MM.1S (cell line): ENCODE measurements at regions not wholly inside any gene's neighbourhood (a gene's known extent, or its start where the extent isn't known, plus 50 kb on each side); places are given as distances from the start of the nearest gene placed in this dataset.
"Not testable (repeated sequence)": the region's sequence is repeated elsewhere in the genome, so short reads cannot be mapped to it uniquely, and the experiment has no call there.

Experiments
- DNase-seq: peaks from one replicate; pipeline ENCODE4 v3.0.0-alpha.2; 2015
- H2AFZ ChIP-seq: fragments of 300-600 bp; sonication (generic); 2 replicates; pipeline ENCODE4 v1.6.0; 2016; ENCODE audit warnings: antibody characterized with exemption, low read length
- H3F3A ChIP-seq: fragments of 300-600 bp; sonication (generic); 2 replicates; pipeline ENCODE4 v1.6.1; 2016; ENCODE audit warnings: mild to moderate bottlenecking, antibody characterized with exemption, low read length, moderate library complexity, mixed read lengths; ENCODE audit not compliant: insufficient read depth
- H3K27ac ChIP-seq: fragments of 300-600 bp; sonication (generic); 2 replicates; pipeline ENCODE4 v1.5.1; 2016; ENCODE audit warnings: mild to moderate bottlenecking, low read length
- H3K27me3 ChIP-seq: fragments of 300-600 bp; sonication (generic); replicated peaks from 2 replicates; pipeline ENCODE4 v1.6.0; 2016; ENCODE audit warnings: low read length; ENCODE audit not compliant: insufficient read depth
- H3K36me3 ChIP-seq: fragments of 300-600 bp; sonication (generic); replicated peaks from 2 replicates; pipeline ENCODE4 v1.6.1; 2016; ENCODE audit warnings: mild to moderate bottlenecking, low read length, mixed read lengths; ENCODE audit not compliant: insufficient read depth
- H3K4me1 ChIP-seq: fragments of 300-600 bp; sonication (generic); 2 replicates; pipeline ENCODE4 v1.6.1; 2016; ENCODE audit warnings: low read length, mixed read lengths
- H3K4me2 ChIP-seq: fragments of 300-600 bp; sonication (generic); 2 replicates; pipeline ENCODE4 v1.6.0; 2016; ENCODE audit warnings: low read depth, low read length
- H3K4me3 ChIP-seq: fragments of 300-600 bp; sonication (generic); 2 replicates; pipeline ENCODE4 v1.5.1; 2016; ENCODE audit warnings: low read length, mixed read lengths
- H3K79me2 ChIP-seq: fragments of 300-600 bp; sonication (generic); 2 replicates; pipeline ENCODE4 v1.6.1; 2016; ENCODE audit warnings: mixed run types, low read length, mixed read lengths
- H3K9ac ChIP-seq: fragments of 300-600 bp; sonication (generic); 2 replicates; pipeline ENCODE4 v1.6.1; 2016; ENCODE audit warnings: low read length, mixed read lengths
- H3K9me2 ChIP-seq: fragments of 300-600 bp; sonication (generic); replicated peaks from 2 replicates; pipeline ENCODE4 v1.6.1; 2016; ENCODE audit warnings: mild to moderate bottlenecking, low read length, mixed read lengths; ENCODE audit not compliant: insufficient read depth
- H3K9me3 ChIP-seq: fragments of 300-600 bp; sonication (generic); replicated peaks from 2 replicates; pipeline ENCODE4 v1.6.1; 2016; ENCODE audit warnings: mild to moderate bottlenecking, low read length, mixed read lengths; ENCODE audit not compliant: insufficient read depth
- H4K20me1 ChIP-seq: fragments of 300-600 bp; sonication (generic); 2 replicates; pipeline ENCODE4 v1.6.1; 2016; ENCODE audit warnings: mild to moderate bottlenecking, low read length, moderate library complexity, mixed read lengths; ENCODE audit not compliant: insufficient read depth
- EZH2 ChIP-seq: fragments of 300-600 bp; sonication (generic); optimal IDR thresholded peaks from 2 replicates; pipeline ENCODE3; 2017; ENCODE audit warnings: low read depth, mild to moderate bottlenecking, antibody characterized with exemption, low read length, mixed read lengths
- EZH2phosphoT487 ChIP-seq: fragments of 300-600 bp; sonication (generic); IDR thresholded peaks from 2 replicates; pipeline ENCODE4 v1.6.1; 2018; ENCODE audit warnings: antibody characterized with exemption, low read length
- TF ChIP-seq, protein P1 (sequence below): fragments of 300-600 bp; sonication (generic); IDR thresholded peaks from 2 replicates; pipeline ENCODE4 v1.5.1; 2016; ENCODE audit warnings: antibody characterized with exemption, low read length, mixed read lengths

DNA sequence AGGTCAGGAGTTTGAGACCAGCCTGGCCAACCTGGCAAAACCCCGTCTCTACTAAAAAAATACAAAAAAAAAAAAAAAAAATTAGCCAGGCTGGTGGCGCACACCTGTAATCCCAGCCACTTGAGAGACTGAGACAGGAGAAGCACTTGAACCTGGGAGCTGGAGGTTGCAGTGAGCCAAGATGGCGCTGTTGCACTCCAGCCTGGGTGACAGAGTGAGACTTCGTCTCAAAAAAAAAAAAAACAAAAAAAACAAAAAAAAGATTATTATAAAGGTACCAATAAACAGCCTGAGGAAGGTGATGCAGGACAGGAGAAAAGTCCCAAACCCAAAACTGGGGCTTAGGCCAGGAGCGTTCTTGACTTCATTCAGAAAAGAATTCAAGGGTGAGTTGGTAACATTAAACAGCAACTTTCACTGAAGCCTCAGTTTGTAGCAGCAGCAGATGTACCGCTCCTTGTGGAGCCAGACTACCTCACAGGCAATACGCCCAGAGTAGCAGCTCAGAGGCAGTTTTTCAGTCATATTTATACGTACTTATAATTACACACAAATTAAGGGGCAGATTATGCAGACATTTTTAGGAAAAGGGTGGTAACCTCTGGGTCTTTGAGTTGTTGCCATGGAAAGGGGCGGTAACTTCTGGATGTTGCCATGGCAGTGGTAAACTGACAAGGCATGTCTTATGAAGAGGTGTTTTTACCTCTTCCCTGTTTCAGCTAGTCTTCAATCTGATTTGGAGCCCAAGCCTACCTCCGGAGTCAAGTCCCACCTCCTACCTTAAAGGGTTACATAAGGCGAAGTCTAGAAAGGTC is 1596.6 kb upstream of the CELF4 start:
- no peak for DNase-seq
- H3K9ac ChIP-seq: no peak overlapping the region
- H3K79me2 ChIP-seq: no peaks in the 10 kb centered on the region
- H3K4me3 ChIP-seq: no peak overlapping the region
- no peaks in the 10 kb centered on the region for H4K20me1 ChIP-seq
- no peak for TF ChIP-seq EZH2
- TF ChIP-seq, protein P1, sequence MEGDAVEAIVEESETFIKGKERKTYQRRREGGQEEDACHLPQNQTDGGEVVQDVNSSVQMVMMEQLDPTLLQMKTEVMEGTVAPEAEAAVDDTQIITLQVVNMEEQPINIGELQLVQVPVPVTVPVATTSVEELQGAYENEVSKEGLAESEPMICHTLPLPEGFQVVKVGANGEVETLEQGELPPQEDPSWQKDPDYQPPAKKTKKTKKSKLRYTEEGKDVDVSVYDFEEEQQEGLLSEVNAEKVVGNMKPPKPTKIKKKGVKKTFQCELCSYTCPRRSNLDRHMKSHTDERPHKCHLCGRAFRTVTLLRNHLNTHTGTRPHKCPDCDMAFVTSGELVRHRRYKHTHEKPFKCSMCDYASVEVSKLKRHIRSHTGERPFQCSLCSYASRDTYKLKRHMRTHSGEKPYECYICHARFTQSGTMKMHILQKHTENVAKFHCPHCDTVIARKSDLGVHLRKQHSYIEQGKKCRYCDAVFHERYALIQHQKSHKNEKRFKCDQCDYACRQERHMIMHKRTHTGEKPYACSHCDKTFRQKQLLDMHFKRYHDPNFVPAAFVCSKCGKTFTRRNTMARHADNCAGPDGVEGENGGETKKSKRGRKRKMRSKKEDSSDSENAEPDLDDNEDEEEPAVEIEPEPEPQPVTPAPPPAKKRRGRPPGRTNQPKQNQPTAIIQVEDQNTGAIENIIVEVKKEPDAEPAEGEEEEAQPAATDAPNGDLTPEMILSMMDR: no peak
- TF ChIP-seq EZH2phosphoT487: no peak
- no peaks in the 10 kb centered on the region for H3K27me3 ChIP-seq
- H3K4me2 ChIP-seq: no peak overlapping the region
- H3K36me3 ChIP-seq: no peaks in the 10 kb centered on the region
- H2AFZ ChIP-seq: no peak overlapping the region
- H3K4me1 ChIP-seq: no peaks in the 10 kb centered on the region
- no peak overlapping the region for H3K27ac ChIP-seq
- H3K9me2 ChIP-seq: no peaks in the 10 kb centered on the region
- no peaks in the 10 kb centered on the region for H3K9me3 ChIP-seq
- no peaks in the 10 kb centered on the region for H3F3A ChIP-seq

DNA sequence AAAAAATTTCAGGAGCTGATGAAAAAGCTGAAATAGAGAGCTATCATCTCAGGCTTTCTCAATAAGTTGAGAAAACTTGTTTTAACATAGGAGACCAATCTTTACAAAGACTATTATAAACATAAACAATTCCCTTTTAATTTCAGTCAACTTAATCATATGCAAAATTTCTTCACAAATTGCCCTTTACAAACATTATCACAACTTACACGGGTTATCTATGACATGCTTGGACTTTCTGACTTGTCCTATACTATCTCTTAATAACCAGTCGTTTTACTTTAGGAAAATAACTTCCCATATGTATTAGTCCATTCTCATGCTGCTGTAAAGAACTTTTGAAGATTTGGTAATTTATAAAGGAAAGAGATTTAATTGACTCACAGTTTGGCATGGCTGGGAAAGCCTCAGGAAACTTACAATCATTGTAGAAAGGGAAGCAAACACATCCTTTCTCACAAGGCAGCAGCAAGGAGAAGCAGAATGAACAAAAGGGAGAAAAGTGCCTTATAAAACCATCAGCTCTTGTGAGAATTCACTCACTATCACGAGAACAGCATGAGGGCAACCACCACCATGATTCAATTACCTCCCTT is 1583.7 kb upstream of the CELF4 start:
- DNase-seq: no peak
- no peak overlapping the region for H3K4me3 ChIP-seq
- H3K4me1 ChIP-seq: no peaks in the 10 kb centered on the region
- H3K9ac ChIP-seq: no peak overlapping the region
- H3K27ac ChIP-seq: no peak overlapping the region
- no peaks in the 10 kb centered on the region for H3K79me2 ChIP-seq
- H3F3A ChIP-seq: no peaks in the 10 kb centered on the region
- H3K9me3 ChIP-seq: no peaks in the 10 kb centered on the region; the same call in 1 of the 2 replicates
- no peak for TF ChIP-seq EZH2phosphoT487
- TF ChIP-seq EZH2: no peak
- TF ChIP-seq, protein P1: no peak
- no peaks in the 10 kb centered on the region for H3K9me2 ChIP-seq
- no peaks in the 10 kb centered on the region for H3K27me3 ChIP-seq
- no peaks in the 10 kb centered on the region for H3K36me3 ChIP-seq
- no peaks in the 10 kb centered on the region for H4K20me1 ChIP-seq
- H3K4me2 ChIP-seq: no peak overlapping the region
- H2AFZ ChIP-seq: no peak overlapping the region

DNA sequence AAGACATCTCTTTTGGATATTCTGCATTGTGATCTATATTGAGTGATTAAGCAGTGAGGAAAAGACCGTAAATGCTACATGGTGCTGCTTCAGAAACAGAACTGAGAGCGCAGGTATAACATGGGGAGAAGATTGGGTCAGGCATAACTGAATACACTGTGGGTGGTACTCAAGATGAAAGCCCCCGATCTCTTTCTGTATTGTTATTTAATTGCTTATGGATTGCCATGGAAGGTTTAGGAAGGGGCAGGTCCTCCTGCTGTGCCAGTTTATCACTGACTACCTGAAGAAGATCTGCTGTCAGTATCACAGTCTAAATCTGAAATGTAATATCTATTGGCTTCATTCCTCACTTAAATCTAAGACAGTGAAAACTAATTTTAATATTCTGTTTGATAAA is 1568.7 kb upstream of the CELF4 start:
- Histone ChIP-seq H3K36me3 (no peaks in the 10 kb centered on the region), H3K79me2 (no peaks in the 10 kb centered on the region), H3K4me2 (no peak overlapping the region), H3K4me1 (no peaks in the 10 kb centered on the region), H4K20me1 (no peaks in the 10 kb centered on the region), H3F3A (no peaks in the 10 kb centered on the region), H3K9me3 (no peaks in the 10 kb centered on the region), H2AFZ (no peak overlapping the region), H3K27ac (no peak overlapping the region), H3K4me3 (no peak overlapping the region), H3K9me2 (no peaks in the 10 kb centered on the region), H3K9ac (no peak overlapping the region), H3K27me3 (no peaks in the 10 kb centered on the region)
- TF ChIP-seq EZH2 (no peak), EZH2phosphoT487 (no peak)
- TF ChIP-seq, protein P1: no peak
- no peak for DNase-seq

DNA sequence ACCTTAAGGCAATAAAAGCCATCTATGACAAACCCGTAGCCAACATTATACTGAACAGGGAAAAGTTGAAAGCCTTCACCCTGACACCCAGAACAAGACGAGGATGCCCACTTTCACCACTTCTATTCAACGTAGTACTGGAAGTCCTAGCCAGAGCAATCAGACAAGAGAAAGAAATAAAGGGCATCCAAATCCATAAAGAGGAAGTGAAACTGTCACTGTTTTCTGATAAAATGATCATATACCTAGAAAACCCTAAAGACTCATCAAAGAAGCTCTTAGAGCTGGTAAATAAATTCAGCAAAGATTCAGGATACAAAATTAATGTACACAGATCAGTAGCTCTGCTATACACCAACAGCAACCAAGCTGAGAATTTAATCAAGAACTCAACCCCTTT is 1561.9 kb upstream of the CELF4 start:
- not testable (repeated sequence) for H3K27me3 ChIP-seq, DNase-seq, H3K79me2 ChIP-seq, H3K9me3 ChIP-seq, H3K36me3 ChIP-seq, H3K27ac ChIP-seq, H3K4me3 ChIP-seq, H3K9me2 ChIP-seq, H3K4me2 ChIP-seq, H2AFZ ChIP-seq, H4K20me1 ChIP-seq, H3K4me1 ChIP-seq, H3K9ac ChIP-seq, H3F3A ChIP-seq
